ENCODE measurements at regions not wholly inside any gene's neighbourhood (a gene's known extent, or its start where the extent isn't known, plus 50 kb on each side); places are given as distances from the start of the nearest gene placed in this dataset.

DNA sequence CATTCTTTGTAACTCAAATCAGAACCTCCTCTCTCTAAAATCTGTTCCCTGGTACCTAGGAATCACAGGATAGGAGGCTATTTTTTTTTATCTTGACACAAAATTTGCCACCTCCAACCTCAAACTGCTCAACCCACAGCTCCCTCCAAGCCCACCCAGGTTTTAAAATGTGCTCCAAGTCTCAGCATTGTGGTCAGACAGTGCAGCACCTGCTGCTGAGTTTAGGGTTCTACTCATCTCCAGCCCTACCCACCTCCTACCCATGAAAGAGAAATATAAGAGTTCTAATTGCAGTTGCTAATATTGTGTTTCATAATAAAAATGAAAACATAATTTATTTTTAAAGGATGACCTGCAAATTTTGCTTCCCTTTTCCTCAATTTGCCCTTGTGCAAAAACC is 496.5 kb downstream of the MAFB start:
- DNase-seq (ENCODE audit: extremely low read depth, low read depth): no peak
- TF ChIP-seq, protein P1, sequence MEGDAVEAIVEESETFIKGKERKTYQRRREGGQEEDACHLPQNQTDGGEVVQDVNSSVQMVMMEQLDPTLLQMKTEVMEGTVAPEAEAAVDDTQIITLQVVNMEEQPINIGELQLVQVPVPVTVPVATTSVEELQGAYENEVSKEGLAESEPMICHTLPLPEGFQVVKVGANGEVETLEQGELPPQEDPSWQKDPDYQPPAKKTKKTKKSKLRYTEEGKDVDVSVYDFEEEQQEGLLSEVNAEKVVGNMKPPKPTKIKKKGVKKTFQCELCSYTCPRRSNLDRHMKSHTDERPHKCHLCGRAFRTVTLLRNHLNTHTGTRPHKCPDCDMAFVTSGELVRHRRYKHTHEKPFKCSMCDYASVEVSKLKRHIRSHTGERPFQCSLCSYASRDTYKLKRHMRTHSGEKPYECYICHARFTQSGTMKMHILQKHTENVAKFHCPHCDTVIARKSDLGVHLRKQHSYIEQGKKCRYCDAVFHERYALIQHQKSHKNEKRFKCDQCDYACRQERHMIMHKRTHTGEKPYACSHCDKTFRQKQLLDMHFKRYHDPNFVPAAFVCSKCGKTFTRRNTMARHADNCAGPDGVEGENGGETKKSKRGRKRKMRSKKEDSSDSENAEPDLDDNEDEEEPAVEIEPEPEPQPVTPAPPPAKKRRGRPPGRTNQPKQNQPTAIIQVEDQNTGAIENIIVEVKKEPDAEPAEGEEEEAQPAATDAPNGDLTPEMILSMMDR (IDR thresholded peaks at IDR 0.05; ENCODE audit: low read depth, low read length): no peak

DNA sequence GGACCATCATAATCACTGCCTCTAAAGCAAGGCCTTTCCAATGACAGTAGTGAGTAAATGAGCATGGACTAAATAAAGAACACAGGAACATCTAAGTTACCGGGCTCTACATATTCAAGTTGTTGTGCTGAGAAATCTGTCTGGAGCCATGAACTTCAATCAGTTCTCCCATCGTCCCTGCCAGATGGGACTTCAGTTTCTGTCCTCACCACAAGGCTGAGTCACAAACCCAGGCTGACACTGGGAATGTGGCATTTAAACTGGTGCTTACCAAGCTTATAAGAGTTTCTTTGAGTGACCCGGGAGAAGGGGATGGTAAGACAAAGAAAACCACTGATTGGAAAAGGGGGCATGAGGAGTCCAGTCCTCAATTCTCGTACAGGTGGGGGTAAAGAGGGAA is 497.0 kb downstream of the MAFB start:
- no peak for DNase-seq (ENCODE audit: extremely low read depth, low read depth)
- TF ChIP-seq, protein P1 (IDR thresholded peaks at IDR 0.05; ENCODE audit: low read depth, low read length): no peak

DNA sequence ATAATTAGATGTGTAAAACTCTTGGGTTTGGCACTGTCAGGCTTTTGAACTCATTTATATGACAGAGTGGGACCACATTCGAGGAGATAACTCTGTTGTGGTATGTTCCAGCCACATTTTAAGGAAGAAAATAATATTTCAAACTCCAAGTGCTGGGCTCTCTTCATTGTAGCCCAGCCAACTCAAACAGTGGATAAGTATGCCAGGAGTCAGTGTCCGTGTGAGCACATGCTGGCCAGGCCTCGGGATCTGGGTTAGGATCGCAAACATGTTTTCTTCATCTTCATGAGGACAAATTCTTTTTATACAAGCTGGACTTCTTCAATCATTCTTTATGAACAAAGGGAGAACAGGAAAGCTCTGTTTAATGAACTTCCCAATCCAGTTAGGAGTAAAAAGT is 497.5 kb downstream of the MAFB start:
- no peak for DNase-seq (ENCODE audit: extremely low read depth, low read depth)
- TF ChIP-seq, protein P1 (IDR thresholded peaks at IDR 0.05; ENCODE audit: low read depth, low read length): no peak

DNA sequence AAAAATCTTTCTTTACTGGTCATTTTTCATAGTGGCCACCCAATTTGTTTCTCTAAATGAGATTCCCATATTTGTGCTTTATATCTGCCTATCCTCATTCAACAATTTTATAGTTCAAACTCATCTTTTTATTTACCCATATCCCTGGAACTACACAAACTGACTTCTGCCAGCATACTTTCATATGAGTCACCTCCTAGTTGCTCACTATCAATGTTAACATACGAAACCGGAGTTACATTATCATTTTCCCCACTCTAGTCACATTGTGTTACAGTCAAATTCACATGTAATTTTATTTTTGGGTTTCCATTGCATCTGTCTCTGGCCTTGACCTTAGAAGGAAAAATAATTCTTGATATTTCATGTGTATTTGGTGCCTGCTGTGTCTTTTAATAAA is 499.4 kb downstream of the MAFB start:
- DNase-seq (ENCODE audit: extremely low read depth, low read depth): no peak
- TF ChIP-seq, protein P1 (IDR thresholded peaks at IDR 0.05; ENCODE audit: low read depth, low read length): no peak

DNA sequence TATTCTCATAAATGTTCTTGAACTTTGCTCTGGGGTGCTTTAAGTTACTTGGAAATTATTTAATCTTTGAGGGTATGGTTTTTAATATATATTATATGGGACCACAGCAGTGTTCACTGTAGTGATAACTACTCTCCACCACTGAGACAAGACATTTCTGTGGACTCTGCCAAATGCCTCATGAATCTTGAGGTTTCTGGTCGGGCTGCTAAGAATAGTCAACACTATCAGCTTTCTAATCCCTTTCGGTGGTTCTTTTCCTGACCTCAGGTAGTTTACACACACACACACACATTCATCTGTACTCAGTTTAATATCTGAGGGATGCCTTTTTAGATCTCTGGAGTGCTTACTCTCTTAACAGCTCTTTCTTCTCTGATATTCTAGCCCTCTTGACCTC is 500.7 kb downstream of the MAFB start:
- TF ChIP-seq, protein P1 (IDR thresholded peaks at IDR 0.05; ENCODE audit: low read depth, low read length): no peak

DNA sequence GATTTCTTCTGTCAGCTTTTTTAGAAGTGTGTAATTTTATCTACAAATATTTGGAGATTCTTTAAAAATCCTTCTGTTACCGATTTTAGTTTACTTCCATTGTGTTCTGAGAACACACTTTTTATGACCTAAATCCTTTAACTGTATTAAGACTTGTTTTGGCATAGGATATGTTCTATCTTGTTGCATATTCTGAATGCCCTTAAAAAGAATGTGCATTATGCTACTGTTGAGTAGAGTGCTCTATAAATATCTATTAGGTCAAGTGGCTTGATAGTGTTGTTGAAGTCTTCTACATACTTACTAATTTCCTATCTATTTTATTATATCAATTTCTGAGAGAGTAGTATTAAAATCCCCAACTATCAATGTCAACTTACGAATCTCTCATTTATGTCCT is 502.2 kb downstream of the MAFB start:
- TF ChIP-seq, protein P1 (IDR thresholded peaks at IDR 0.05; ENCODE audit: low read depth, low read length): no peak
- DNase-seq (ENCODE audit: extremely low read depth, low read depth): no peak

More for the DNA sequence above, 500.7 kb downstream of the MAFB start:
- no peak for DNase-seq (ENCODE audit: extremely low read depth, low read depth)

DNA sequence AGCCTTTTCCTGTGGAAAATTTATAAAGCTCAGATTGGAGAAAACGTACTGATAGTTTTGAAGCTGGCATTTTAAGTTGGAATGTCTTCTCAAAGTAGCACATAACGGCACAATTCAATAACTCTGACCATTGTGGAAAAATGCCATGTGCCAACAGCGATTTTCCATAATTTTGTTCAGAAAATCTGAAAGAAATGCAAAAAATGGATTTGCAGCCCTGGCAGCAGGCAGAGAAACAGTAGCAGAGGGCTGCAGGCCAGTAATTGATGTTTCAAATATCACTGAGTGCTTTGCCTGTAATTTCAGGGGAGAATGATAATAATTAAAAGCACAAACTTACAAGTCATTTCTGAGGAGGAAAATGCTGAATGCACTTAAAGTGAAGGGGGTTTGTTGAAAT is 507.4 kb downstream of the MAFB start:
- DNase-seq (ENCODE audit: extremely low read depth, low read depth): no peak
- TF ChIP-seq, protein P1 (IDR thresholded peaks at IDR 0.05; ENCODE audit: low read depth, low read length): no peak
